A673 (cell line): ENCODE measurements at regions not wholly inside any gene's neighbourhood (a gene's known extent, or its start where the extent isn't known, plus 50 kb on each side); places are given as distances from the start of the nearest gene placed in this dataset.

Experiments used
- BruUV-seq: library from RNA; stranded (reverse); fragments of 400-500 nt; replicated peaks from 2 replicates; lab custom pipeline; 2021; lab: Mats Ljungman, UMichigan
- CTCF ChIA-PET: fragments of 300-600 bp; sonication (Branson Sonifier 250); formaldehyde crosslinking; loops from one replicate; lab custom pipeline; 2022; ENCODE audit warnings: antibody characterized with exemption; lab: Charles Lee
- POLR2A ChIA-PET: fragments of 300-600 bp; sonication (Branson Sonifier 250); formaldehyde crosslinking; loops from one replicate; lab custom pipeline; 2022; ENCODE audit warnings: antibody characterized with exemption; ENCODE audit not compliant: low non-redundant PET; lab: Charles Lee
- DNase-seq: peaks from one replicate; pipeline ENCODE4 v3.0.0-alpha.2; 2015; ENCODE audit warnings: low spot score
- H3K27ac ChIP-seq: fragments of 200-600 bp; sonication (generic); 2 replicates; pipeline ENCODE4 v1.5.1; 2016; ENCODE audit warnings: mixed run types, low read depth, mild to moderate bottlenecking, mixed read lengths, antibody characterized with exemption, low read length; ENCODE audit not compliant: poor library complexity, severe bottlenecking
- H3K27me3 ChIP-seq: fragments of 200-600 bp; sonication (generic); replicated peaks from 2 replicates; pipeline ENCODE4 v1.6.1; 2017; ENCODE audit warnings: mixed run types, low read depth, mild to moderate bottlenecking, mixed read lengths, antibody characterized with exemption, low read length; ENCODE audit not compliant: insufficient read depth, poor library complexity
- H3K36me3 ChIP-seq: fragments of 200-600 bp; sonication (generic); 2 replicates; pipeline ENCODE4 v1.6.1; 2016; ENCODE audit warnings: mixed run types, mild to moderate bottlenecking, mixed read lengths, antibody characterized with exemption, low read length; ENCODE audit not compliant: insufficient read depth, poor library complexity, severe bottlenecking
- H3K4me1 ChIP-seq: fragments of 200-600 bp; sonication (generic); 2 replicates; pipeline ENCODE4 v1.6.1; 2017; ENCODE audit warnings: mixed run types, mild to moderate bottlenecking, mixed read lengths, antibody characterized with exemption, low read length; ENCODE audit not compliant: insufficient read depth, poor library complexity, severe bottlenecking
- H3K4me3 ChIP-seq: fragments of 200-600 bp; sonication (generic); 2 replicates; pipeline ENCODE4 v1.5.1; 2016; ENCODE audit warnings: low read depth, mixed run types, mild to moderate bottlenecking, mixed read lengths, low read length; ENCODE audit not compliant: poor library complexity, severe bottlenecking
- H3K9me3 ChIP-seq: fragments of 200-600 bp; sonication (generic); 2 replicates; pipeline ENCODE4 v1.6.1; 2016; ENCODE audit warnings: mixed run types, low read depth, mild to moderate bottlenecking, mixed read lengths, antibody characterized with exemption, low read length; ENCODE audit not compliant: poor library complexity, severe bottlenecking
- EZH2 ChIP-seq: fragments of 200-600 bp; sonication (generic); IDR thresholded peaks from 2 replicates; pipeline ENCODE4 v1.6.1; 2017; ENCODE audit warnings: borderline replicate concordance, low read depth, mild to moderate bottlenecking, mixed read lengths, antibody characterized with exemption, low read length; ENCODE audit not compliant: poor library complexity, severe bottlenecking
- intact Hi-C: fragments of 100-400 bp; cut with micrococcal nuclease; formaldehyde crosslinking; loops from one replicate; pipeline ENCODE4 v1.10.0; 2022; ENCODE audit not compliant: unreplicated experiment
- TF ChIP-seq, protein P1 (sequence below): fragments of 300-800, 200-600 bp; sonication (generic); conservative IDR thresholded peaks from 2 replicates; pipeline ENCODE4 v1.5.1; 2017; ENCODE audit warnings: low read depth, mild to moderate bottlenecking, antibody characterized with exemption, low read length, moderate library complexity, mixed read lengths

DNA sequence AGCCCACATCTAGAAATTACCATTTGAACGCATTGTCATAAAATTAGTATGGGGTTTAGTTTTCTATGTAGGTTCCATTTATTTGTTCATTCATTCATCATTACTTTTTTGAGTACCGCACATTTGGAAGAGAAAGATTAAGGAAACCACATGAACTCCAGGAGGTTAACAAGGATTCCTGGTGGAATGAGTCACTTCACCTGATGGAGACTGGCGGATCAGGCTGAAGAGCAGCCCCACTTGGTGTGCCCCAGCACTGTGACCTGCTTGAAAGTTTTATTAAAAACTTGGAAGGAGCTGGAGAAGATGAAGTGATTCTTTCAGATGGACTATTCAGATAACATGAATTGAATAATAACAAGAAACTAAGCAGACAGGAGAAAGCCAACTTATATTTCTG, 293.6 kb upstream of the CDH11 start:
- POLR2A ChIA-PET, result interaction anchor here (0.7 kb wide), 1 partner anchor 285 kb away, joined by 4 read pairs; no protein-coding TSS in a partner anchor
- Histone ChIP-seq H3K27ac (no peak overlapping the region), H3K4me3 (no peak overlapping the region), H3K36me3 (no peaks in the 10 kb centered on the region), H3K4me1 (no peaks in the 10 kb centered on the region), H3K27me3 (no peaks in the 10 kb centered on the region), H3K9me3 (peaks cover 4% of the 10 kb centered on the region)
- TF ChIP-seq, protein P1, sequence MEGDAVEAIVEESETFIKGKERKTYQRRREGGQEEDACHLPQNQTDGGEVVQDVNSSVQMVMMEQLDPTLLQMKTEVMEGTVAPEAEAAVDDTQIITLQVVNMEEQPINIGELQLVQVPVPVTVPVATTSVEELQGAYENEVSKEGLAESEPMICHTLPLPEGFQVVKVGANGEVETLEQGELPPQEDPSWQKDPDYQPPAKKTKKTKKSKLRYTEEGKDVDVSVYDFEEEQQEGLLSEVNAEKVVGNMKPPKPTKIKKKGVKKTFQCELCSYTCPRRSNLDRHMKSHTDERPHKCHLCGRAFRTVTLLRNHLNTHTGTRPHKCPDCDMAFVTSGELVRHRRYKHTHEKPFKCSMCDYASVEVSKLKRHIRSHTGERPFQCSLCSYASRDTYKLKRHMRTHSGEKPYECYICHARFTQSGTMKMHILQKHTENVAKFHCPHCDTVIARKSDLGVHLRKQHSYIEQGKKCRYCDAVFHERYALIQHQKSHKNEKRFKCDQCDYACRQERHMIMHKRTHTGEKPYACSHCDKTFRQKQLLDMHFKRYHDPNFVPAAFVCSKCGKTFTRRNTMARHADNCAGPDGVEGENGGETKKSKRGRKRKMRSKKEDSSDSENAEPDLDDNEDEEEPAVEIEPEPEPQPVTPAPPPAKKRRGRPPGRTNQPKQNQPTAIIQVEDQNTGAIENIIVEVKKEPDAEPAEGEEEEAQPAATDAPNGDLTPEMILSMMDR, result no peak
- no peak for TF ChIP-seq EZH2
- intact Hi-C loops, result no loop called here
- no TSS peak for BruUV-seq
- no peak for DNase-seq
- CTCF ChIA-PET, result no interaction called here

DNA sequence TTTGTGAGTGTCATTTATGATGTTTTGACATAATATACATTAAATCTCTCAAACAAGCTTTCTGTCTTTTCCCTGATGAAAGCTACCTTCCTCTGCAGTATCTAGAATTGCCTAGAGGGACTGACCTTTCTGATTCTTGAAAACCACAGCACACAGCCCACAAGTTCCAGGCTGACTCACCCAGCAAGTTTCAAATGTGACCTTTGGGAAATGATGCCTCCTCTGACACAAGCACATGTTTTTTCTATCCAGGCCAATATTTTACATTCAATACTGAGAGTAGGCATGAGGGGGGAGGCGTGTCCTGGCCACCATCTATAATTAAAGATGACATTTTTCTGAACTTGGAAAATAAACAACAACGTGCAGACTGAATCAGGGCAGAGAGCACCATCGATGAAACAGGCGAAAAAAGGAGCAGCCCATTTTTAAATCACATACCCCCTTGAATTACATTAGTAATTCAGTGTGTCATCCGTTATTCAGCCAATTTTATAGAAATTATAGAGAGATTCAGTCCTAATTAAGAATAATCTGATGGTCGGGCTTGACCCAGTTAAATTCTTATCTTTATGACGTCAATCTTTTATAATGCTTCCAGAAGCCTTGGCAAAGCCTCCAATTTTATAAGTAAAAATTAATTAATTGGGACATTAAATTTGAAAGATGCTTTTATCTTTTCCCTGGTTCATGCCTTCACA, 292.6 kb upstream of the CDH11 start:
- H3K4me3 ChIP-seq, result no peak overlapping the region
- no peak overlapping the region for H3K27ac ChIP-seq
- intact Hi-C loops, result no loop called here
- DNase-seq, result no peak
- no peaks in the 10 kb centered on the region for H3K36me3 ChIP-seq
- no TSS peak for BruUV-seq
- no peak for TF ChIP-seq EZH2
- TF ChIP-seq, protein P1, result no peak
- ChIA-PET POLR2A (no interaction called here), CTCF (no interaction called here)
- H3K9me3 ChIP-seq, result peaks cover under 1% of the 10 kb centered on the region
- H3K4me1 ChIP-seq, result no peaks in the 10 kb centered on the region
- H3K27me3 ChIP-seq, result no peaks in the 10 kb centered on the region

DNA sequence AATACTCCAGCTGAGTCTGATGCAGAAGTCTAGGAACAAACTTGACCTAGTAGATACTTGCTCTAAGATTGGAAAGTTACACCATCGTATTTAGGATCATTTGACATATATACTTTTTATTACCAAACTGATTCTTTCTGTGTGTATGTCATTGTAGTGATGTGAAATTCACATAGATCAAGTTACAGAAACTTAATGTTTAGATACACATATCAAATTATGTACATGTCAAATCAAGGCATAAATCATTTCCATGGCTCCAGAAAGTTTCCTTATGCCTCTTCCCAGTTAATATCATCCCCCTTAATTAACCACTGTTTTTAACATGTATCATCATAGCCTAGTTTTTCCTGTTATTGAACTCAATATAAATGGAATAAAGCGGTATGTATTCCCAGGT, 292.0 kb upstream of the CDH11 start:
- no peaks in the 10 kb centered on the region for H3K4me1 ChIP-seq
- ChIA-PET CTCF (no interaction called here), POLR2A (no interaction called here)
- H3K36me3 ChIP-seq, result no peaks in the 10 kb centered on the region
- H3K4me3 ChIP-seq, result no peak overlapping the region
- no peak for DNase-seq
- intact Hi-C loops, result no loop called here
- no peaks in the 10 kb centered on the region for H3K27me3 ChIP-seq
- H3K27ac ChIP-seq, result no peak overlapping the region
- no peak for TF ChIP-seq EZH2
- no peaks in the 10 kb centered on the region for H3K9me3 ChIP-seq
- no TSS peak for BruUV-seq

DNA sequence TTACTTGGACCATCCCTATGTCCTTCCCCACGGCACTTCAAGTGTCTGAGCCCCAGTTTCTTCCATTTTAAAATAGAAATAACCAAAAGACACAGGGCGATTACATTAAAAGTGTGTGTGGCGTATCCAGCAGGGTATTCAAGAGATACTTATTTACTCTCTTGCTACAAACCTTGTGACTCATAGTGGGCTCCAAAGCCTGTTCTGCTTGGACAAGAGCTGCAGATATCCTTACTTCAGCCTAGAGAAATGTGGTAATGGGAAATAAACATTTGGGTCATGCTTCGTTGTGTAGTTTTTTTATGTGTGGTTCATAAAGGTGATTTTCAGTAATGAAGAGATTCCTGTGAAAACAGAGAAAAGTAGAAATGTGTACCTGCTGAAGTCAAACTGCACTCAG, 288.9 kb upstream of the CDH11 start:
- Histone ChIP-seq H3K27me3 (no peaks in the 10 kb centered on the region), H3K9me3 (no peaks in the 10 kb centered on the region), H3K4me1 (no peaks in the 10 kb centered on the region), H3K4me3 (no peak overlapping the region), H3K36me3 (no peaks in the 10 kb centered on the region), H3K27ac (no peak overlapping the region)
- no peak for DNase-seq
- ChIA-PET CTCF (no interaction called here), POLR2A (no interaction called here)
- BruUV-seq, result no TSS peak
- TF ChIP-seq EZH2, result no peak
- TF ChIP-seq, protein P1, result no peak
- intact Hi-C loops, result no loop called here
